ENCODE measurements at regions not wholly inside any gene's neighbourhood (a gene's known extent, or its start where the extent isn't known, plus 50 kb on each side); places are given as distances from the start of the nearest gene placed in this dataset.

GRCh38 chr18:46412916-46413315 is 244.1 kb downstream of the LOXHD1 start:
- TF ChIP-seq POLR2A (IDR thresholded peaks at IDR 0.05; ENCODE audit: low read length) (no peak), GATA1 (IDR thresholded peaks at IDR 0.05; ENCODE audit: low read depth, low read length) (no peak)

All from erythroblast (primary cell).